Thyroid gland (tissue), 4 donors: ENCODE measurements at regions not wholly inside any gene's neighbourhood (a gene's known extent, or its start where the extent isn't known, plus 50 kb on each side); places are given as distances from the start of the nearest gene placed in this dataset.

Source experiments
- DNase-seq, 2 donors: peaks; one replicate each; pipeline ENCODE4 v3.0.0-alpha.2; 2019
- H3K27ac ChIP-seq, 3 donors: fragments of 200-600 bp; sonication (generic); 1 replicate in 2 of 3; 2 replicates in 1 of 3; pipeline ENCODE4 v1.5.1; 2016 to 2019; ENCODE audit warnings: mild to moderate bottlenecking in 1 of 3, moderate library complexity in 1 of 3
- H3K27me3 ChIP-seq: fragments of 200-600 bp; sonication (generic); one replicate; pipeline ENCODE4 v1.5.1; 2019
- H3K36me3 ChIP-seq, 2 donors: fragments of 200-600 bp; sonication (generic); one replicate each; pipeline ENCODE4 v1.5.1; 2016 to 2019
- H3K4me1 ChIP-seq, 2 donors: fragments of 200-600 bp; sonication (generic); one replicate each; pipeline ENCODE4 v1.5.1; 2017 to 2019
- H3K4me3 ChIP-seq, 3 donors: fragments of 200-600 bp; sonication (generic); replicated peaks in 1 of 3; 1 replicate in 2 of 3; 2 replicates in 1 of 3; pipeline ENCODE4 v1.5.1; 2016; ENCODE audit warnings: mild to moderate bottlenecking in 1 of 3
- H3K9me3 ChIP-seq: fragments of 200-600 bp; sonication (generic); one replicate; pipeline ENCODE4 v1.5.1; 2017
- CTCF ChIP-seq, 6 experiments: fragments of 200-600 bp in 3 of 6; fragments of 450-650 bp in 3 of 6; sonication (generic) in 3 of 6; IDR thresholded peaks; one replicate each; pipeline ENCODE4 v1.5.1; 2016 to 2019; ENCODE audit warnings: antibody characterized with exemption in 6 of 6, mild to moderate bottlenecking in 2 of 6, inconsistent platforms in 1 of 6, moderate library complexity in 1 of 6
- POLR2A ChIP-seq, 2 donors: fragments of 450-650 bp; IDR thresholded peaks; one replicate each; pipeline ENCODE4 v1.6.1; 2017; ENCODE audit warnings: antibody characterized with exemption in 2 of 2, mild to moderate bottlenecking in 2 of 2, moderate library complexity in 1 of 2
- WGBS, 2 donors: methylation state at CpG; one replicate each; pipeline ENCODE4 v1.1.5; 2017; 5-methylcytosine and 5-hydroxymethylcytosine counted together
- intact Hi-C: fragments of 100-400 bp; cut with DNase I; formaldehyde crosslinking; loops from one replicate; pipeline ENCODE4 v1.15.1; 2023

GRCh38 chr7:49718760-49719159, 54.7 kb upstream of the VWC2 start:
- Histone ChIP-seq H3K27ac (no peak overlapping the region), H3K9me3 (no peaks in the 10 kb centered on the region), H3K36me3 (no peaks in the 10 kb centered on the region), H3K4me1 (peaks cover 0 to 4% of the 10 kb centered on the region in 2 donors), H3K27me3 (no peaks in the 10 kb centered on the region), H3K4me3 (no peak overlapping the region)
- intact Hi-C loops = no loop called here
- DNase-seq = no peak
- no peak for TF ChIP-seq CTCF (IDR thresholded peaks at IDR 0.05)
- no peak for TF ChIP-seq POLR2A (IDR thresholded peaks at IDR 0.05)
- 36 to 61% methylated on average over 4 of the region's 4 CpGs for WGBS, 2 donors

GRCh38 chr7:49721441-49721840, 52.0 kb upstream of the VWC2 start:
- no peak for DNase-seq
- Histone ChIP-seq H3K36me3 (no peaks in the 10 kb centered on the region), H3K27ac (no peak overlapping the region), H3K4me3 (no peak overlapping the region), H3K27me3 (no peaks in the 10 kb centered on the region), H3K9me3 (no peaks in the 10 kb centered on the region), H3K4me1 (peaks cover 0 to 4% of the 10 kb centered on the region in 2 donors)
- 76 to 79% methylated on average over 4 of the region's 4 CpGs for WGBS, 2 donors
- TF ChIP-seq POLR2A (IDR thresholded peaks at IDR 0.05) (no peak), CTCF (IDR thresholded peaks at IDR 0.05) (no peak)
- intact Hi-C loops = no loop called here
